Liver (tissue), 7 donors: ENCODE measurements at regions not wholly inside any gene's neighbourhood (a gene's known extent, or its start where the extent isn't known, plus 50 kb on each side); places are given as distances from the start of the nearest gene placed in this dataset.
"Not testable (repeated sequence)": the region's sequence is repeated elsewhere in the genome, so short reads cannot be mapped to it uniquely, and the experiment has no call there.

Experiments used
- DNase-seq: peaks from one replicate; pipeline ENCODE4 v3.0.0-alpha.2; 2017; ENCODE audit warnings: low spot score
- H3K27ac ChIP-seq, 2 donors: one replicate each; pipeline ENCODE4 v1.7.0; 2013; ENCODE audit warnings: inconsistent platforms in 2 of 2, low read length in 2 of 2, control low read depth in 1 of 2, low read depth in 1 of 2, mild to moderate bottlenecking in 1 of 2
- H3K27me3 ChIP-seq, 4 donors: one replicate each; pipeline versions ENCODE4 v1.6.1 to v1.7.0; 2013; ENCODE audit warnings: low read length in 3 of 4, inconsistent platforms in 1 of 4, mild to moderate bottlenecking in 1 of 4, moderate library complexity in 1 of 4; ENCODE audit not compliant: control insufficient read depth in 4 of 4, insufficient read depth in 4 of 4
- H3K36me3 ChIP-seq, 4 donors: one replicate each; pipeline versions ENCODE4 v1.6.1 to v1.7.0; 2013; ENCODE audit warnings: low read length in 3 of 4, mild to moderate bottlenecking in 3 of 4, low read depth in 1 of 4, moderate library complexity in 1 of 4; ENCODE audit not compliant: control insufficient read depth in 4 of 4, insufficient read depth in 3 of 4
- H3K4me1 ChIP-seq, 4 donors: one replicate each; pipeline versions ENCODE4 v1.6.1 to v1.7.0; 2013; ENCODE audit warnings: low read length in 3 of 4, mild to moderate bottlenecking in 3 of 4, moderate library complexity in 1 of 4; ENCODE audit not compliant: control insufficient read depth in 4 of 4, insufficient read depth in 4 of 4
- H3K4me3 ChIP-seq, 3 donors: one replicate each; pipeline versions ENCODE4 v1.6.1 to v1.7.0; 2013; ENCODE audit warnings: low read length in 3 of 3, control low read depth in 1 of 3, low read depth in 1 of 3, mild to moderate bottlenecking in 1 of 3
- H3K9ac ChIP-seq, 2 donors: one replicate each; pipeline ENCODE4 v1.7.0; 2013; ENCODE audit warnings: low read length in 2 of 2, mild to moderate bottlenecking in 2 of 2, moderate library complexity in 2 of 2, control low read depth in 1 of 2, low read depth in 1 of 2
- H3K9me3 ChIP-seq, 4 donors: one replicate each; pipeline versions ENCODE4 v1.6.1 to v1.7.0; 2013; ENCODE audit warnings: low read length in 3 of 4; ENCODE audit not compliant: control insufficient read depth in 4 of 4
- EGR1 ChIP-seq, 2 donors: IDR thresholded peaks; 2 replicates each; pipeline ENCODE4 v1.6.1; 2016 to 2018; ENCODE audit warnings: antibody characterized with exemption in 2 of 2, low read depth in 2 of 2
- GABPA ChIP-seq, 2 donors: IDR thresholded peaks in 1 of 2; conservative IDR thresholded peaks in 1 of 2; 2 replicates each; pipeline ENCODE4 v1.6.1; 2016; ENCODE audit warnings: antibody characterized with exemption in 2 of 2, mild to moderate bottlenecking in 1 of 2, moderate library complexity in 1 of 2
- HNF4A ChIP-seq, 2 donors: conservative IDR thresholded peaks; 2 replicates each; pipeline ENCODE4 v1.6.1; 2016; ENCODE audit warnings: antibody characterized with exemption in 2 of 2, mild to moderate bottlenecking in 2 of 2
- JUND ChIP-seq, 2 donors: IDR thresholded peaks; 2 replicates each; pipeline ENCODE4 v1.6.1; 2016; ENCODE audit warnings: antibody characterized with exemption in 2 of 2
- MAX ChIP-seq: IDR thresholded peaks from 2 replicates; pipeline ENCODE4 v1.6.1; 2016; ENCODE audit warnings: antibody characterized with exemption
- NR2F2 ChIP-seq: IDR thresholded peaks from 2 replicates; pipeline ENCODE4 v1.6.1; 2016; ENCODE audit warnings: antibody characterized with exemption
- RAD21 ChIP-seq, 2 donors: IDR thresholded peaks; 2 replicates each; pipeline ENCODE4 v1.6.1; 2016; ENCODE audit warnings: antibody characterized with exemption in 2 of 2, mild to moderate bottlenecking in 2 of 2
- SP1 ChIP-seq: IDR thresholded peaks from 2 replicates; pipeline ENCODE4 v1.6.1; 2018; ENCODE audit warnings: antibody characterized with exemption, mild to moderate bottlenecking
- TAF1 ChIP-seq: conservative IDR thresholded peaks from 2 replicates; pipeline ENCODE4 v1.6.1; 2016; ENCODE audit warnings: antibody characterized with exemption, mild to moderate bottlenecking
- WGBS: extraction: QIAGEN DNeasy Blood & Tissue Kit; methylation state at CpG from one replicate; pipeline ENCODE4 v1.1.7; 2013; 5-methylcytosine and 5-hydroxymethylcytosine counted together
- TF ChIP-seq, protein P1 (sequence below): IDR thresholded peaks from 2 replicates; pipeline ENCODE4 v1.6.1; 2016; ENCODE audit warnings: antibody characterized with exemption
- TF ChIP-seq, protein P2 (sequence below): IDR thresholded peaks from 2 replicates; pipeline ENCODE4 v1.6.1; 2016; ENCODE audit warnings: antibody characterized with exemption
- donor health status: healthy.
- donor health status: healthy.
- donor health status: healthy.
- donor health status: healthy.

DNA sequence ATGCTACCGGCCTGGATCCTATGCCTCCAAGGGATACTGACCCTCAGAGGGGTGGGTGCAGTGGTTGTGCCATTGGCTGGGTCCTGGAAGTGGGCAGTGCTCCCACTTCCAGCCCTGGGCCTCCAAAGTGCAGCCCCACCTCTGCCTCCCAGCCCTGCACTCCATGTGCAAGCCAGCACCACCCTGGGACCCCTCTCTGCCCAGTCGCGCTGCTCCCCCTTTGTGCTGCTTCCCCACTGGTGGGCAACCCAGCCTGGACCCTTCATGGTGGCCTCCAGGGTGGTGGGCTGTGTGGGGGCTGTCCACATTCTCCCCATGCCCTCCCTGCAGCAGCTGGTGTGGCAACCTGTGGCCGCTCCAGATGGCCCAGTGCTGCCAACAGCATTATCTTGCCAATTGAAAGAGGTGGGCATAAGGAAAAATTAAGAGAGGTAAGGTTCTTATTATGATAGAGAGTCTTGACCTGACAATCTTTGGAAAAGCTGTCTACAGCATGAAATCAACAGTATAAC is 309.7 kb downstream of the GUCY2F start:
- Histone ChIP-seq H3K4me1 (no peaks in the 10 kb centered on the region), H3K36me3 (no peaks in the 10 kb centered on the region), H3K27me3 (no peaks in the 10 kb centered on the region), H3K9ac (no peak overlapping the region), H3K27ac (no peak overlapping the region), H3K9me3 (peaks cover 0 to 7% (median 2%) of the 10 kb centered on the region in 4 donors), H3K4me3 (no peak overlapping the region)
- TF ChIP-seq, protein P1, sequence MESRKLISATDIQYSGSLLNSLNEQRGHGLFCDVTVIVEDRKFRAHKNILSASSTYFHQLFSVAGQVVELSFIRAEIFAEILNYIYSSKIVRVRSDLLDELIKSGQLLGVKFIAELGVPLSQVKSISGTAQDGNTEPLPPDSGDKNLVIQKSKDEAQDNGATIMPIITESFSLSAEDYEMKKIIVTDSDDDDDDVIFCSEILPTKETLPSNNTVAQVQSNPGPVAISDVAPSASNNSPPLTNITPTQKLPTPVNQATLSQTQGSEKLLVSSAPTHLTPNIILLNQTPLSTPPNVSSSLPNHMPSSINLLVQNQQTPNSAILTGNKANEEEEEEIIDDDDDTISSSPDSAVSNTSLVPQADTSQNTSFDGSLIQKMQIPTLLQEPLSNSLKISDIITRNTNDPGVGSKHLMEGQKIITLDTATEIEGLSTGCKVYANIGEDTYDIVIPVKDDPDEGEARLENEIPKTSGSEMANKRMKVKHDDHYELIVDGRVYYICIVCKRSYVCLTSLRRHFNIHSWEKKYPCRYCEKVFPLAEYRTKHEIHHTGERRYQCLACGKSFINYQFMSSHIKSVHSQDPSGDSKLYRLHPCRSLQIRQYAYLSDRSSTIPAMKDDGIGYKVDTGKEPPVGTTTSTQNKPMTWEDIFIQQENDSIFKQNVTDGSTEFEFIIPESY: no peak
- no peak for DNase-seq
- 81% methylated on average over 4 of the region's 4 CpGs for WGBS

DNA sequence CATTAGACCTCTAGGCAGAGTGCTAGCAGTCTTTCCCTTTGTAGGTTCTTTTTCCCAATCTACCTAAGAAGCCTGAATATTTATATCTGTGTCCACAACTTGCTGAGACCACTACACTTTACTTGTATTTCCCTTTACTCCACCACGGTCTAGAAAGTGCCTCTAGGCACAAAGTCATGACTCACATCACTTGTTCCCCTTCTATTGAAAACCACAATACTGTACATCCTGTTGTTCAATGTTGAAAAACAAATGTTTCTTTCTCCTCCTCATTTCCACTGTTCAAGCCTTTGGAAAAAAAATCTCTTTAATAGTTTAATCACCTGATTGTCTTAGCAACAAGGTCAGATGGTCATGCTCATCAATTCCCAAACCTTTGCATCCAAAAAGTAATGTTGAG is 326.7 kb downstream of the GUCY2F start:
- TF ChIP-seq SP1 (no peak), GABPA (IDR thresholded peaks at IDR 0.05 in 1 of 2, conservative IDR thresholded peaks at IDR 0.05 in 1 of 2) (no peak), EGR1 (IDR thresholded peaks at IDR 0.05; ENCODE audit: low read depth in 2 of 2) (no peak), JUND (IDR thresholded peaks at IDR 0.05) (no peak), HNF4A (conservative IDR thresholded peaks at IDR 0.05) (no peak), MAX (no peak), NR2F2 (no peak), TAF1 (no peak), RAD21 (IDR thresholded peaks at IDR 0.05) (no peak)
- TF ChIP-seq, protein P1: no peak
- TF ChIP-seq, protein P2, sequence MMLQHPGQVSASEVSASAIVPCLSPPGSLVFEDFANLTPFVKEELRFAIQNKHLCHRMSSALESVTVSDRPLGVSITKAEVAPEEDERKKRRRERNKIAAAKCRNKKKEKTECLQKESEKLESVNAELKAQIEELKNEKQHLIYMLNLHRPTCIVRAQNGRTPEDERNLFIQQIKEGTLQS: no peak
- H3K27ac ChIP-seq: no peak overlapping the region
- no peak for DNase-seq
- H3K4me3 ChIP-seq: no peak overlapping the region
- H3K9me3 ChIP-seq: peaks cover 0 to 6% (median 0%) of the 10 kb centered on the region in 4 donors
- WGBS: 60% methylated on average over 1 of the region's 1 CpG
- H3K36me3 ChIP-seq: no peaks in the 10 kb centered on the region
- H3K4me1 ChIP-seq: no peaks in the 10 kb centered on the region
- no peaks in the 10 kb centered on the region for H3K27me3 ChIP-seq
- no peak overlapping the region for H3K9ac ChIP-seq

DNA sequence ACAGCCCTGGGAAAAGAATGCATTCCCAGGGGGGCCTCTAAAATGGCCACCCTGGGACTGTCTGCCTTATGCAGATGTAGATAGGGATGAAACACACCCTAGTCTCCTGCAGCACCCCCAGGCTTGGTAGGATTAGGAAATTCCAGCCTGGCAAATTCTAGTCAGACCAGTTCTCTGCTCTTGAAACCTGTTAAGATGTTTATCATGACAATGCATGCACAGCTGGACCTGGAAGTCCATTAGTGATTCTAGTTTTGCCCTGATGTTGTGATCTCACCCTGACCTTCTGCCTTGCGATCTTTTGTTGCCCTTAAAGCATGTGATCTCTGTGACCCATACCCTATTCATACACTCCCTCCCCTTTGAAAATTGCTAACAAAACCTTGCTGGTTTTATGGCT is 337.7 kb downstream of the GUCY2F start:
- DNase-seq, H3K4me3 ChIP-seq, H3K27ac ChIP-seq, H3K9me3 ChIP-seq, H3K27me3 ChIP-seq, H3K9ac ChIP-seq, H3K4me1 ChIP-seq, H3K36me3 ChIP-seq: not testable (repeated sequence)
- WGBS: 61% methylated on average over 1 of the region's 1 CpG
